CD14-positive monocyte (primary cell): ENCODE measurements at regions not wholly inside any gene's neighbourhood (a gene's known extent, or its start where the extent isn't known, plus 50 kb on each side); places are given as distances from the start of the nearest gene placed in this dataset.

Source experiments
- DNase-seq, 3 donors: peaks; one replicate each; pipeline ENCODE4 v3.0.0-alpha.2; 2011 to 2022
- H2AFZ ChIP-seq: 2 replicates; pipeline ENCODE4 v1.6.0; 2012; ENCODE audit warnings: mild to moderate bottlenecking, low read depth, low read length, inconsistent platforms; ENCODE audit not compliant: insufficient read depth, poor library complexity, severe bottlenecking
- H3K27ac ChIP-seq, 2 donors: 1 replicate in 1 of 2; 2 replicates in 1 of 2; pipeline ENCODE4 v1.5.1; 2012 to 2013; ENCODE audit warnings: low read length in 2 of 2, control low read depth in 1 of 2, inconsistent platforms in 1 of 2, low read depth in 1 of 2, mild to moderate bottlenecking in 1 of 2
- H3K27me3 ChIP-seq, 2 donors: one replicate each; pipeline versions ENCODE4 v1.6.0 to v1.6.1; 2011 to 2013; ENCODE audit warnings: low read length in 2 of 2; ENCODE audit not compliant: control insufficient read depth in 2 of 2, insufficient read depth in 2 of 2
- H3K36me3 ChIP-seq, 2 donors: replicated peaks in 1 of 2; 1 replicate in 1 of 2; 2 replicates in 1 of 2; pipeline versions ENCODE4 v1.5.1 to v1.6.1; 2012 to 2013; ENCODE audit warnings: low read length in 2 of 2, control low read depth in 1 of 2, inconsistent platforms in 1 of 2, mild to moderate bottlenecking in 1 of 2; ENCODE audit not compliant: insufficient read depth in 2 of 2, control insufficient read depth in 1 of 2
- H3K4me1 ChIP-seq, 2 donors: 1 replicate in 1 of 2; 2 replicates in 1 of 2; pipeline versions ENCODE4 v1.5.1 to v1.6.1; 2012 to 2013; ENCODE audit warnings: low read length in 2 of 2, control low read depth in 1 of 2, inconsistent platforms in 1 of 2, mild to moderate bottlenecking in 1 of 2, moderate library complexity in 1 of 2; ENCODE audit not compliant: insufficient read depth in 2 of 2, control insufficient read depth in 1 of 2
- H3K4me2 ChIP-seq: replicated peaks from 2 replicates; pipeline ENCODE3; 2012; ENCODE audit warnings: low read length, moderate library complexity, mild to moderate bottlenecking; ENCODE audit not compliant: poor library complexity, severe bottlenecking; ENCODE audit errors: extremely low read depth
- H3K4me3 ChIP-seq, 3 experiments: fragments of 200-600 bp in 1 of 3; sonication (generic) in 1 of 3; replicated peaks in 1 of 3; 1 replicate in 2 of 3; 2 replicates in 1 of 3; pipeline ENCODE4 v1.5.1; 2011 to 2013; ENCODE audit warnings: low read length in 3 of 3, mild to moderate bottlenecking in 3 of 3, control low read depth in 2 of 3, low read depth in 2 of 3, inconsistent platforms in 1 of 3, moderate library complexity in 1 of 3
- H3K79me2 ChIP-seq: 2 replicates; pipeline ENCODE4 v1.6.0; 2012; ENCODE audit warnings: mild to moderate bottlenecking, control low read depth, inconsistent platforms, low read length, moderate library complexity; ENCODE audit not compliant: insufficient read depth
- H3K9ac ChIP-seq: 2 replicates; pipeline ENCODE4 v1.6.0; 2017; ENCODE audit warnings: low read length, mild to moderate bottlenecking; ENCODE audit not compliant: insufficient read depth, poor library complexity, severe bottlenecking
- H3K9me3 ChIP-seq, 2 donors: replicated peaks in 1 of 2; 1 replicate in 1 of 2; 2 replicates in 1 of 2; pipeline versions ENCODE4 v1.5.1 to v1.6.1; 2012 to 2013; ENCODE audit warnings: low read length in 2 of 2, control low read depth in 1 of 2; ENCODE audit not compliant: control insufficient read depth in 1 of 2, insufficient read depth in 1 of 2
- H4K20me1 ChIP-seq: 2 replicates; pipeline ENCODE4 v1.6.0; 2012; ENCODE audit warnings: mild to moderate bottlenecking, low read length, control low read depth, moderate library complexity; ENCODE audit not compliant: insufficient read depth
- H3K27ac Mint-ChIP-seq, 7 donors: one replicate each; pipeline ENCODE4 v1.8.0; 2020; ENCODE audit warnings: mild to moderate bottlenecking in 7 of 7, mixed read lengths in 7 of 7, moderate library complexity in 6 of 7, inconsistent platforms in 2 of 7
- H3K27me3 Mint-ChIP-seq, 3 donors: one replicate each; pipeline ENCODE4 v1.8.0; 2021 to 2022; ENCODE audit warnings: low read depth in 3 of 3, mild to moderate bottlenecking in 3 of 3, mixed read lengths in 3 of 3, moderate library complexity in 3 of 3, inconsistent platforms in 1 of 3
- H3K36me3 Mint-ChIP-seq, 2 donors: one replicate each; pipeline ENCODE4 v1.8.0; 2020; ENCODE audit warnings: mixed read lengths in 2 of 2, inconsistent platforms in 1 of 2, mild to moderate bottlenecking in 1 of 2
- H3K4me1 Mint-ChIP-seq: one replicate; pipeline ENCODE4 v1.8.0; 2020; ENCODE audit warnings: mild to moderate bottlenecking, mixed read lengths
- H3K4me3 Mint-ChIP-seq, 2 donors: one replicate each; pipeline ENCODE4 v1.8.0; 2020; ENCODE audit warnings: mild to moderate bottlenecking in 2 of 2, mixed read lengths in 2 of 2, moderate library complexity in 1 of 2
- H3K9me3 Mint-ChIP-seq, 7 donors: one replicate each; pipeline ENCODE4 v1.8.0; 2020 to 2022; ENCODE audit warnings: mixed read lengths in 7 of 7, mild to moderate bottlenecking in 6 of 7, moderate library complexity in 6 of 7, inconsistent platforms in 2 of 7
- WGBS: methylation state at CpG from one replicate; pipeline ENCODE4 v1.1.5; 2013; ENCODE audit warnings: missing lambda C conversion rate; ENCODE audit not compliant: insufficient coverage; 5-methylcytosine and 5-hydroxymethylcytosine counted together
- intact Hi-C, 2 donors: fragments of 100-400 bp; cut with micrococcal nuclease; formaldehyde crosslinking; loops; one replicate each; pipeline versions ENCODE4 v1.15.0 to v1.15.1; 2023
- TF ChIP-seq, protein P1 (sequence below): fragments of 200-600 bp; IDR thresholded peaks from one replicate; pipeline ENCODE4 v1.8.0; 2022; ENCODE audit warnings: antibody characterized with exemption, mild to moderate bottlenecking

DNA sequence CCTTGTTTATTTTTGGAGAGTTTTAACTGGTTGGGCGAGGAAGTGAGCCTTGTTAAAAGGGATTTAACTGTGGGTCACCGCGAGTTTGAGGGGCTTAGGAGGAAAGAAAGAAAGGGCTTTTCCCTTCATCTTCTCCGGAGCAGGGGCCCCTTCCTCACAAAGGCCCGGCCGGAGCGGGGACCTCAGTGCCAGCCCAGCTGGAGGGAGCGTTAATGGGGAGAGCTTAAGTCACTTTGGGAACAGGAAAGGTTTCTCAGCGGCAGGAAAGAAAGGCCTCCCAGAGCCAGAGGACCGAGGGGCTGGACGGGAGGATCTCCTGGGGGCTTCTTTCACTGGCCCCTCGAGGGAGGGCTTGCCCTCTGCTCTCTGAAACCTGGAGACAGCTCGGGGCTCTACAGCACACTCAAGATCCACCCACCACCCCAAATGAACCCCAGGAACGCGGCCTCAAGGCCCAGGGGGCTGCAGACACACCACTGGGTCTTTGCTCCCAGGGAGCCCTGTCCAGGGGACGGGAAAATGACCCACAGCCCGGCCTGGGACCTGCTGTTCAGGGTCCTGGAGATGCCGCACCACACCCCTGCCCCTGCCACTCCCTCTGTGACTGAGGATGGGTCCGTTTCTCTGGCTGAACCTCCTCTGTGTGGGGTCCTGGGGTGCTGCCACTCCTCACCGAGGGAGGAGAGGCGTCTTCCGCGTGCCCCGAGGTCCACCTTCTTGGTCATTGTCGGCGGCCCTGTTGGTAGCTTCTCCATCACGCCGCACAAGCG, 128.3 kb downstream of the URI1 start:
- no peak overlapping the region for H3K4me3 ChIP-seq
- Mint-ChIP-seq H3K4me3 (no peak overlapping the region), H3K36me3 (no peaks in the 10 kb centered on the region), H3K9me3 (peaks cover 0 to 2% (median 0%) of the 10 kb centered on the region in 7 donors), H3K27ac (peak overlapping the region in 2 of 7 donors; percentile 16 to 35), H3K4me1 (no peaks in the 10 kb centered on the region), H3K27me3 (peaks cover 0 to 7% (median 2%) of the 10 kb centered on the region in 3 donors)
- no peak for DNase-seq
- H3K36me3 ChIP-seq, result no peaks in the 10 kb centered on the region
- H3K27ac ChIP-seq, result no peak overlapping the region
- no peak overlapping the region for H3K4me2 ChIP-seq
- no peak overlapping the region for H2AFZ ChIP-seq
- WGBS, result 71% methylated on average over 23 of the region's 29 CpGs
- H4K20me1 ChIP-seq, result no peaks in the 10 kb centered on the region
- intact Hi-C loops, result no loop called here
- H3K27me3 ChIP-seq, result no peaks in the 10 kb centered on the region
- H3K4me1 ChIP-seq, result no peaks in the 10 kb centered on the region
- no peak overlapping the region for H3K9ac ChIP-seq
- H3K79me2 ChIP-seq, result no peaks in the 10 kb centered on the region
- TF ChIP-seq, protein P1, sequence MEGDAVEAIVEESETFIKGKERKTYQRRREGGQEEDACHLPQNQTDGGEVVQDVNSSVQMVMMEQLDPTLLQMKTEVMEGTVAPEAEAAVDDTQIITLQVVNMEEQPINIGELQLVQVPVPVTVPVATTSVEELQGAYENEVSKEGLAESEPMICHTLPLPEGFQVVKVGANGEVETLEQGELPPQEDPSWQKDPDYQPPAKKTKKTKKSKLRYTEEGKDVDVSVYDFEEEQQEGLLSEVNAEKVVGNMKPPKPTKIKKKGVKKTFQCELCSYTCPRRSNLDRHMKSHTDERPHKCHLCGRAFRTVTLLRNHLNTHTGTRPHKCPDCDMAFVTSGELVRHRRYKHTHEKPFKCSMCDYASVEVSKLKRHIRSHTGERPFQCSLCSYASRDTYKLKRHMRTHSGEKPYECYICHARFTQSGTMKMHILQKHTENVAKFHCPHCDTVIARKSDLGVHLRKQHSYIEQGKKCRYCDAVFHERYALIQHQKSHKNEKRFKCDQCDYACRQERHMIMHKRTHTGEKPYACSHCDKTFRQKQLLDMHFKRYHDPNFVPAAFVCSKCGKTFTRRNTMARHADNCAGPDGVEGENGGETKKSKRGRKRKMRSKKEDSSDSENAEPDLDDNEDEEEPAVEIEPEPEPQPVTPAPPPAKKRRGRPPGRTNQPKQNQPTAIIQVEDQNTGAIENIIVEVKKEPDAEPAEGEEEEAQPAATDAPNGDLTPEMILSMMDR, result no peak
- no peaks in the 10 kb centered on the region for H3K9me3 ChIP-seq

DNA sequence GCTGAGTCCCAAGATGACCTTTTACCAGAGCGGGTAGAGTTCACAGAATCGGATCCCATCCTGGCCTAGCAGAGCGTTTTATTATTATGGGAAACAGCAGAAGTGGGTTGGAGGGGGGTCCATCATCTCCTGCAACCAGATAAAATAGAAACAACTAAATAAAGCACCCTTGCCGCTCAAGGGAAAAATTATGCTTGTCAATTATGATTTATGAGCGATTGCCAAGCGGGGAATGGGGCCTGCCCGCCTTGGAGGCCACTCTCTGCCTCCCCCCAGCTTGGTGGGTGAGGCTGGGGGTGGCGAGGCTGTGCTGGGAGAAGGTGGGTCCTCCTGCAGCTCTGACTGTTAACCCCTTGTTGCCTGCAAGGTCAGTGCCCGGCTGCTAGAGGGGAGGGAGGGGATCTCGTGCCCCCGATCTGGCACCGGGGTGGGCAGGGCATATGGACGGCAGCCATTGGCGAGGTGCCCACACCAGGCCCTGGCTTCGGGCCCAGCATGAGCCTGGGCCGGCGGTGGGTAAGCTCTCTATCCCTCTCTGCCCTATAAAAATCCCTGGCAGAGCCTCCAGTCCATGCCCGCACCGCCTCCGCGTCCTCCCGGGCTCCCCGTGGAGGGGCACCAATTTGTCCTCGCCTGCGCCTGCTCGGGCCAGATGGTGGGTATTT, 129.1 kb downstream of the URI1 start:
- intact Hi-C loops, result no loop called here
- Histone ChIP-seq H3K4me2 (no peak overlapping the region), H3K4me3 (no peak overlapping the region), H3K27me3 (no peaks in the 10 kb centered on the region), H3K4me1 (no peaks in the 10 kb centered on the region), H3K9ac (no peak overlapping the region), H3K9me3 (no peaks in the 10 kb centered on the region), H3K79me2 (no peaks in the 10 kb centered on the region), H3K36me3 (no peaks in the 10 kb centered on the region), H4K20me1 (no peaks in the 10 kb centered on the region), H2AFZ (no peak overlapping the region), H3K27ac (no peak overlapping the region)
- H3K27ac Mint-ChIP-seq, result peak overlapping the region in 1 of 7 donors; percentile 37
- no peaks in the 10 kb centered on the region for H3K4me1 Mint-ChIP-seq
- H3K9me3 Mint-ChIP-seq, result peaks cover 0 to 2% (median 0%) of the 10 kb centered on the region in 7 donors
- H3K27me3 Mint-ChIP-seq, result peaks cover 2 to 8% (median 5%) of the 10 kb centered on the region in 3 donors
- H3K4me3 Mint-ChIP-seq, result no peak overlapping the region
- no peaks in the 10 kb centered on the region for H3K36me3 Mint-ChIP-seq
- 95% methylated on average over 11 of the region's 26 CpGs for WGBS
- no peak for DNase-seq
- TF ChIP-seq, protein P1, result no peak
